Spinal cord (tissue), 9 donors: ENCODE measurements at regions not wholly inside any gene's neighbourhood (a gene's known extent, or its start where the extent isn't known, plus 50 kb on each side); places are given as distances from the start of the nearest gene placed in this dataset.

ENCODE experiments used
- DNase-seq, 6 donors: peaks; one replicate each; pipeline versions ENCODE4 v3.0.0 to v3.0.0-alpha.2; 2013 to 2015; ENCODE audit warnings: low spot score in 6 of 6, low read depth in 4 of 6
- H3K27ac ChIP-seq: one replicate; pipeline ENCODE4 v1.5.1; 2013; ENCODE audit warnings: low read depth, low read length, control low read depth
- H3K27me3 ChIP-seq: one replicate; pipeline ENCODE4 v1.6.1; 2013; ENCODE audit warnings: low read length; ENCODE audit not compliant: control insufficient read depth, insufficient read depth
- H3K36me3 ChIP-seq: one replicate; pipeline ENCODE4 v1.6.1; 2013; ENCODE audit warnings: low read length; ENCODE audit not compliant: control insufficient read depth, insufficient read depth
- H3K4me1 ChIP-seq: one replicate; pipeline ENCODE4 v1.6.1; 2013; ENCODE audit warnings: low read length; ENCODE audit not compliant: control insufficient read depth, insufficient read depth
- H3K4me3 ChIP-seq: one replicate; pipeline ENCODE4 v1.5.1; 2013; ENCODE audit warnings: low read depth, low read length, control low read depth
- H3K9me3 ChIP-seq: one replicate; pipeline ENCODE4 v1.6.1; 2013; ENCODE audit warnings: low read length; ENCODE audit not compliant: control insufficient read depth, insufficient read depth
- WGBS: methylation state at CpG from one replicate; pipeline ENCODE4 v1.1.5; 2013; ENCODE audit warnings: missing lambda C conversion rate; ENCODE audit not compliant: insufficient coverage; 5-methylcytosine and 5-hydroxymethylcytosine counted together
- donor health status: healthy.

DNA sequence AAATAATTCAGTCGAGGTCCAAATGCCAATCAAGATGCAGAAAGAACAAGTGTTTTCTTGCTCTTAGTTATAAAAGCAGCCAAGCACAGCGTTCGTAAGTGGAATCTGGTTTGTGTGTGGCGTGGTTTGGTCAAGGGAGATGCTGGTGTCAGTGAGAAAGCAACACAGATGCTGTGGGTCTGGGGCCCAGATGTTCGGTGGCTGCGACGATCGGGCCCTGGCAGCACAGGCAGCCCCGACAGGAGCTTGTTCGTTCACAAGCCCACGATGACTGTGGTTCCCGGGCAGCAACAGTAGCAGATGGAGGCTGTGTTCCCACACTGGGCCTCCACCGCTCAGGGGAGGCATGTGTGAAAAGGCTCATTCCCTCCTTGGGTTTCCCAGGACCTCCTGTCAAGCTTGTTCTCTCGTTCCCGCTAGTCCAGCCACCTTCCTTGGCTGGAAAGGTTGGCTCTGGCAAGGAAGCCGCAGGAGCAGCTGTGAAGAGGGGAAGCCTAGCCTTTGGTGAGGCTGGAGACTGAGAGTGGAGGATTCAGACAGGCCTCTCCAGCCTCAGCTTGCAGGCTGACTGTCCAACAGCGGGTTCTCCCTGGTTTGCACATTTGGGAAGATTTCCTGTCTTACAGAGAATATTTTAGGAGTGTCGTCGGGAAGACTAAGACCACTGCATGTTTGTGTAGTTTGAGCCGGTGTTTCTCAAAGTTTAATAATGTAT lies 304.7 kb downstream of the QKI start:
- Histone ChIP-seq H3K4me1 (peaks cover 1% of the 10 kb centered on the region), H3K27me3 (no peaks in the 10 kb centered on the region), H3K9me3 (no peaks in the 10 kb centered on the region), H3K36me3 (no peaks in the 10 kb centered on the region), H3K4me3 (no peak overlapping the region), H3K27ac (no peak overlapping the region)
- DNase-seq, result no peak
- 76% methylated on average over 17 of the region's 20 CpGs for WGBS

DNA sequence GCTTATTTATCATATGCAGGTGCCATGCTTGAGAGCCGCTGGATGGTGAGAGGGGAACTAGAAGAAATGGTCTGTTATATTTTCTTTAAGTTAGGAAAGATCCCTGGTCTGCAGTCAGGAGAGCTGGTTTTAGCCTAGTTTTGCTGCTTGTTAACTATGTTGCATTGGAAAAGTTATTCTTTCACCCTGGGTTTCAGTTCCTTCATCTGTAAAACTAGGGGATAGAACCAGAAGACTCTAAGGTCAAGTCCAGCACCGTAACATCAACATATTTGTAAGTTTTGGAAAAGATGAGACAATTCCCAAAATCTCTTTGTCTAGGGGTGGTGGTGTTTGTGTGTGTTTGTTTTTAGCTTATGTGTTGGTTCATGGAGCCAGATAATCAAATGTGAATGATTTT lies 304.0 kb downstream of the QKI start:
- Histone ChIP-seq H3K9me3 (no peaks in the 10 kb centered on the region), H3K27me3 (no peaks in the 10 kb centered on the region), H3K4me1 (no peaks in the 10 kb centered on the region), H3K4me3 (no peak overlapping the region), H3K27ac (no peak overlapping the region), H3K36me3 (no peaks in the 10 kb centered on the region)
- 100% methylated on average over 1 of the region's 2 CpGs for WGBS
- DNase-seq, result no peak

- no peaks in the 10 kb centered on the region for H3K36me3 ChIP-seq
- DNase-seq, result no peak
- H3K4me1 ChIP-seq, result peaks cover 9% of the 10 kb centered on the region
- H3K27me3 ChIP-seq, result no peaks in the 10 kb centered on the region
- 91% methylated on average over 9 of the region's 9 CpGs for WGBS
- no peaks in the 10 kb centered on the region for H3K9me3 ChIP-seq
- H3K27ac ChIP-seq, result no peak overlapping the region
- H3K4me3 ChIP-seq, result no peak overlapping the region
These were observed 302.7 kb downstream of the QKI start for GRCh38 chr6:163717106-163717764.

DNA sequence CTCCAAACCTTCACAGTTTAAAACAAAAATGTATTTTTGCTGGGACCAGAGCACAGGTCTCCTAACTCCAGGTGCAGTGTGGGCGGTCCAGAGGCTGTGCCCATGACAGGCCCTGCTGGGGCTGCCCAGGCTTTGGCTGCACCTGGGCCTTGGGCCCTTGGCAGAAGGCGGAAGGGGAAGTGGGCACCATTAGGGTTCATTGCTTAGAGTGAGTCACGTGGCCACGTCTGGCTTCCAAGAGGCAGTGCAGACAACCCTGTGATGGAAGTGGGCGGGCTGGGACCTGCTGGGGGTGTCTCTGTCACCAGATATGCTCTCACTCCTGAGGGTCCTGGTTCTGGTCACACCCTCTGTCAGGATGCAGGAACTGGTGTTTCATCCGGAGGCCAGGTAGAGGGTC lies 302.2 kb downstream of the QKI start:
- DNase-seq, result no peak
- Histone ChIP-seq H3K4me3 (no peak overlapping the region), H3K27me3 (no peaks in the 10 kb centered on the region), H3K4me1 (peaks cover 13% of the 10 kb centered on the region), H3K27ac (no peak overlapping the region), H3K36me3 (no peaks in the 10 kb centered on the region), H3K9me3 (no peaks in the 10 kb centered on the region)
- WGBS, result 100% methylated on average over 6 of the region's 6 CpGs

- no peaks in the 10 kb centered on the region for H3K9me3 ChIP-seq
- H3K27ac ChIP-seq, result no peak overlapping the region
- WGBS, result 96% methylated on average over 5 of the region's 7 CpGs
- DNase-seq, result no peak
- H3K4me3 ChIP-seq, result no peak overlapping the region
- H3K36me3 ChIP-seq, result no peaks in the 10 kb centered on the region
- no peaks in the 10 kb centered on the region for H3K27me3 ChIP-seq
- peaks cover 15% of the 10 kb centered on the region for H3K4me1 ChIP-seq
These were observed 301.3 kb downstream of the QKI start for GRCh38 chr6:163715846-163716245.

- 97% methylated on average over 10 of the region's 10 CpGs for WGBS
- Histone ChIP-seq H3K9me3 (no peaks in the 10 kb centered on the region), H3K36me3 (no peaks in the 10 kb centered on the region), H3K27ac (no peak overlapping the region), H3K4me3 (no peak overlapping the region), H3K4me1 (peaks cover 24% of the 10 kb centered on the region), H3K27me3 (no peaks in the 10 kb centered on the region)
- DNase-seq, result no peak
These were observed 299.7 kb downstream of the QKI start for GRCh38 chr6:163714179-163714578.

- H3K27ac ChIP-seq, result no peak overlapping the region
- no peak overlapping the region for H3K4me3 ChIP-seq
- no peaks in the 10 kb centered on the region for H3K27me3 ChIP-seq
- H3K9me3 ChIP-seq, result no peaks in the 10 kb centered on the region
- WGBS, result 83% methylated on average over 4 of the region's 8 CpGs
- peaks cover 28% of the 10 kb centered on the region for H3K4me1 ChIP-seq
- no peaks in the 10 kb centered on the region for H3K36me3 ChIP-seq
- DNase-seq, result no peak
These were observed 298.5 kb downstream of the QKI start for GRCh38 chr6:163712981-163713380.

DNA sequence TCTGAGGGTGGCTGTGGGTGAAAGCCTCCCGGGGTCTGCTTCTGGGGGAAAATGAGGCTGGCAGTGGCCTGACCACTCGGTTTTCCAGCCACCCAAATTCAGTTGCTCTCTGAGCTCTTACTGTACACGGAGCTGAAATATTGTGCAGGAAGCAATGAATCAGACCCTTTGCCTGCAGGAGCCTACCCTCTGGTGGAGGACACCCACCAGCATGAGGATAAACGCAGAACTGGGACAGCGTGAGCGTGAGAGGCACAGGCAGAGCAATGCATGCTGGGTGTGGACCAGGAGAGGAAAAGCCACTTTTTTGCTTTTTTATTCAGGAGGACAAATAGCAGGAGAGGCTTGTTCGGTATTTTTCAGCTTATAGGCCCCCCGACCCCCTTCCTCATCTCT lies 298.0 kb downstream of the QKI start:
- Histone ChIP-seq H3K27me3 (no peaks in the 10 kb centered on the region), H3K36me3 (no peaks in the 10 kb centered on the region), H3K9me3 (no peaks in the 10 kb centered on the region), H3K4me1 (peaks cover 32% of the 10 kb centered on the region), H3K4me3 (no peak overlapping the region), H3K27ac (no peak overlapping the region)
- no peak for DNase-seq
- 85% methylated on average over 8 of the region's 8 CpGs for WGBS

- no peaks in the 10 kb centered on the region for H3K27me3 ChIP-seq
- DNase-seq, result peak in 1 of 6 donors; percentile 46
- WGBS, result 59% methylated on average over 19 of the region's 24 CpGs
- no peaks in the 10 kb centered on the region for H3K36me3 ChIP-seq
- H3K9me3 ChIP-seq, result no peaks in the 10 kb centered on the region
- H3K27ac ChIP-seq, result peak overlapping the region; percentile 25
- H3K4me3 ChIP-seq, result no peak overlapping the region
- H3K4me1 ChIP-seq, result peaks cover 32% of the 10 kb centered on the region
These were observed 297.4 kb downstream of the QKI start for GRCh38 chr6:163711615-163712565.
